GM12892 (cell line): ENCODE measurements at regions not wholly inside any gene's neighbourhood (a gene's known extent, or its start where the extent isn't known, plus 50 kb on each side); places are given as distances from the start of the nearest gene placed in this dataset.

Source experiments
- DNase-seq: peaks from one replicate; pipeline ENCODE4 v3.0.0; 2011; ENCODE audit not compliant: insufficient read length
- FAIRE-seq: peaks from 2 replicates; lab custom pipeline; 2011; peaks lifted over from hg19 to GRCh38; lab: Jason Lieb, UNC
- POLR2A ChIP-seq: IDR thresholded peaks from 2 replicates; pipeline ENCODE4 v1.6.1; 2011; ENCODE audit warnings: low read depth, low read length, control low read depth
- POLR2AphosphoS5 ChIP-seq: IDR thresholded peaks from 2 replicates; pipeline ENCODE4 v1.6.1; 2011; ENCODE audit warnings: low read depth, low read length, control low read depth
- TAF1 ChIP-seq: IDR thresholded peaks from 2 replicates; pipeline ENCODE4 v1.6.1; 2011; ENCODE audit warnings: low read depth, mild to moderate bottlenecking, control low read depth, low read length, borderline replicate concordance

- DNase-seq (no peak), FAIRE-seq (no peak)
- TF ChIP-seq TAF1 (no peak), POLR2A (no peak), POLR2AphosphoS5 (no peak)
These were observed 296.8 kb upstream of the PABPC5 start for GRCh38 chrX:91137883-91138282.
